ENCODE measurements at regions not wholly inside any gene's neighbourhood (a gene's known extent, or its start where the extent isn't known, plus 50 kb on each side); places are given as distances from the start of the nearest gene placed in this dataset.
A peak's percentile ranks its signal among the peaks of the same experiment; 100 is the strongest.

DNA sequence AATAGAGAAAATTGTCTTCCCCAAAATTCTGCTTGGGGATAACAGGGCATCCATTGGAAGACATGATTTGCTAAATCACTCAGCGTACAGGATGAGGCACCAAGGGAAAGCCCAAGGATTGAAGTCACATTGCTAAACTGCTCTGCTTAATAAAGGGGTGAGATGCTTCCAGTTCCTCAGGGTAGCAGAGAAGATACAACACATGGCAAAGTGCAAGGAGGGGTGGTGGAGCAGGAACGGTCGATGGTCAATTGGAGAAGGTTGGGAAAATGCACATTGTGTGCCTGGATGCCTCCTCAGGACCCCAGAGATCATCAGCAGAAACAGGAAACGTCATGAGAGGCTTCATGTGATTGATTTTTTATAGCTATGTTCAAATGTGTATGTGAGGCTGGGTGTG, 116.3 kb upstream of the SOX1 start:
- DNase-seq (ENCODE audit: low read depth) = no peak

DNA sequence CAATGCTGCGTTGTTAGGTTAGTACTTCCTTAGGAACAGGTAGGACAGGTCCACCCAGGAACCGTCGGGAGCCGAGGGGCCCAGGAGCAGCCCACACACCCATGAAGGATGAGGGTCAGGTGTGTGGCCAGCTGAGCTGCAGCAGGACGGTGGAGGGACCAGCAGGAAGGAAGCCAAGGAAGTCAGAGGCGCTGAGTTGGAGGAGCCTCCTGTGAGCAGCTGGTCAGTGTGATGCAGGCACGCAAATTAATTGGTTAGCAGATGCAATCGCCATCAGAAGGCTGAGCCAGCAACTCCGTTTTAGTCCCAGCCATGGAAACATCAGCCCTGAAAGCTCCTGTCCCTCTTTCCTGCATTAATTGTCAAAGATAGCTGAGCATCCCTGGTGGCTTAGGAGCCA, 114.9 kb upstream of the SOX1 start:
- no peak for DNase-seq (ENCODE audit: low read depth)

DNA sequence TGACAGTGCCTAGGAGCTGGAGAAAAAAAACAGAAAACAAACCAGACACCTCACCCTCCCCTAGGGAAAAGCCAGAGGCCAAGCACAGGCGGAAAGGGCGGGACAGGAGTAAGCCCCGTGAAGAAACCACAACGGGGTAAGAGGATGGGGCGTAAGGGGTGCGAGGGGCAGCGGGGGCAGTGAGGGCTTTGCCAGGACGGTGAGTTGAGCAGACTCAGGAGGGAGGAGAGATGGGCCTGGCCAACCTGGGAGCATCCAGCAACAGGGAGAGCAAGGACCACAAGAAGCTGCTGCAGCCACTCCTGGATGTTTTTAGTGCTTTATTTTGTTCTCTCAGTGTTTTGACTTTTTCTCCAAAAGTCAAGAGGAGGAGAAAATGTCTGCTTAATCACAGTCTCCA, 114.1 kb upstream of the SOX1 start:
- DNase-seq (ENCODE audit: low read depth) = no peak

DNA sequence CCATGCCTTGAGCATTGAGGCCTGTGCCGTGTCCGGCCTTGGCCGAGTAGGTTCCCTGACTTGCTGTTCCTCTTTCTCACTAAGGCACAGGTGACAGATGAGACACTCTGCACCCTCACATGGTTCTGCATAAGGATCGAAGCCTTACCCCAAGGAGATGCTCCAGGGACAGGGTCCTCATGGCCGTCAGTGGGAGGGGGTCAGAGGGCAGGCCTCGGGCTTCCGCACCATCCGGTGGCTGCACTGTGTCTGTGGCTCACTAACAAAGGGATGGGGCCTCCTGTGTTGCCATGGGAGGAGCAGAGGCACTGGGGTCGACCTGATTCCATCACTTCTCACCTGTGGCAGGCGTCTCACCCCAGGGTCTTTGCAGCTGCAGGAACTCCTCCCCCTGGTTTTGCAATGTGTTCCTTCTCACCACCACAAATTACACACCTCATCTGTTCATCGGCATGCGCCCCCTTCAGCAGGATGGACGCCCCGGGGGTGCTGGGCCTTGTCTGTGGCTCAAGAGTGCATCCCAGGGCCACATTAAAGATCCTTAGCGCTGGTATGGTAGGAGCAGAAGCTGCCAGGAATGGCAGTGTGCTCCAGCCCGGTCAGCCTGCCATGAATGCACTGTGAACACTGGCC, 113.3 kb upstream of the SOX1 start:
- no peak for DNase-seq (ENCODE audit: low read depth)

DNA sequence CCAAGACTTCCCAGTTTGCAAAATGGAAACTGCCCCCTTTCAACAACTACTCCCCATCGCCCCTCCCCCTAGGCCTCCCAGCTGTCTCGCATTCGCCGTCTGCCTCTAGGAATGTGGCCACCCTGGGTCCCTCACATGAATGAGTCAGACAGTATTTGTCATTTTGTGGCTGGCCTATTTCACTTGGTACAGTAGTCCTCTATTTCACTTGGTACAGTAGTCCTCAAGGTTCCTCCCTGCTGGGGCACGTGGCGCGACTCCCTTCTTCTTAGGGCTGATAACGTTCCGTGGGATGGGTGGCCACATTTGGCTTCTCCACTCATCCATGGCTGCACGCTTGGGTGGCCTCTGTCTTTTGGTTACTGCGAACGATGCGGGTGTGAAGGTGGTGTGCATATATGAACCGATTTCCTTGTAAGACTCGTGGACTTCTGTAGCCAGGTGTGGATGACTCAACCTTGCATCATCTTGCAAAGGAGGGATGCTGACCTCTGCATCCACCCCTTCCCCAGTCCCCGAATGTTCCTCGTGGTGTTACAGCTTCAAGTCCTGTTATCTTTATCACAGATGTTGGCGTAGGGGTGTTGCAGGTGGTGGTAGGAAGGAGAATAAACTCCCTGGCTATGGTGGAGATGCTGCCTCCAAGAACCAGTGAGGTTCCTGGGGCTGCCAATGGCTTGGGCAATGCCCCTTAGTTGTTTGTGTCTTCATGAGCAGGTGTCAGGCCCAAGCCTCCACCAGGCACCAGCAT, 112.1 kb upstream of the SOX1 start:
- DNase-seq (ENCODE audit: low read depth) = peak; percentile 72

DNA sequence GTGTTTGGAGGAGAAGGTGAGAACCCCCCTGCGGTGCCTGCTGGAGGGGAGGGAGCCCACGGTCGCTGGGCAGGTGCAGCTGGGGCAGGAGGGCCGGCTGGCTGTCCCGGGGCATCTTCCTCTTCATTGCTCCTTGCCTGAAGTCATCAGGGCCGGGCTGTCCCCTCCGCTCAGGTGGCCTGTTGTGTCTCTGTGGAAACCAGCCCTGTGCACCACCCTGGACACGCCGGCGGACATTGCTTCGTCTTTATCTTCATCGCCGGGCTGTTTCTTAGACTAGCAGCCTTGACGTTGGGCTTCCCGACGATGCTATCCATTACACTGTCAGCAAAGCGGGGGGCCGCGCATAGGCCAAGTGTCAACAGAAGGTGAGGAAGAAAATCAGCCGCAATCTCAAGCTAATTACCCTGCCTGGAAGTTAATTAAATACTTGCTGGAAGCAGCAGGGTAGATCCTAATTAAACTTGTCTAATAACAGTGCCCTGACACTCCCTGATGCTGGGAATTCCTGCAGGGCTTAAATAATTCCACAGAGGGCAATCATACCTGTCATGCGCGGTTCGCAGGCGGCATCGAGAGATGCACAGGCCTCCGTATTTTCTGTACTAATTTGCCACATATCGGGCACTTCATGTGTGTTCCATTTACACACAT, 111.4 kb upstream of the SOX1 start:
- no peak for DNase-seq (ENCODE audit: low read depth)

DNA sequence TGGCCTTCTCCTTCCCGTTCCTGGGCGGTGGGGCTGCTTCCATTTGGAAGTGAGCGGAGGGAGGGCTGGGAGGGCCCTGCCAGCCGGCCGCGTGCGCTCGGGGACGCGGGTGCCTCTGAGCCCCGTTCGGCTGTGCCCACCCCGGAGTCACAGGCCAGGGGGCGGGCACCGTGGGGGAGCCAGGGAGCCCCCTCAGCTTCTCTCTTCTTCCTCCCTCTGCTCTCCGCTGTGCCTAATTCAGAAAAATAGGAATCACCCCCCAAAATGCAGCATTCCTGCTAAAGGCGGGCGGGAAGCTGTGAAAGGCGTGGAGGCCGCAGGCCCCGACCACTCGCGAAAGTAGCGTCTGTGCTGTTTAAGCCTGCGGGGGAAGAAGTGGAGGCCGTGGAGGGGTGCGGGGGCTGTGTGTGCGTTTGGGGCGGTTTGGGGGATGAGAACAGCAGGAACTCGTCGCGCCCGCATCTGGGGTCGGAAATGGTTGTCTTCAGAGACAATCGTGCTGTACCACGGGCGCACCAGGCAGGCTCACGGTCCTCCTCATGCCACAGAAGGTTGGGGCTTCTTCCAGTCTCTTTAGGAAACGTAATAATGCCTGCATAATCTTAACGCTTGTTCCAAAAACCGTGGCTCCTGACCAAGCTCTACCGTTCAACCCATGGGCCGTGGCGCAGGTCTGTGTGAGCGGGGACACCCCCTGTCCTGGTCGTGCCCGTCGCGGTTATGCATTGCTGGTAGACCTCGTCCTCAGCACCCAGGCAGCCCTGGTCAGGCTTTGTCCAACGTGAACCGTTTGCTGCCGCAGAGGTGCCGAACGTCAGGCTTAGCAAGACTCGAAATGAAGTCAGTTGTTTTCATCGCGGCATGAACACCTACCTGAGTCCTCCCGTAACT, 110.4 kb upstream of the SOX1 start:
- DNase-seq (ENCODE audit: low read depth) = no peak

DNA sequence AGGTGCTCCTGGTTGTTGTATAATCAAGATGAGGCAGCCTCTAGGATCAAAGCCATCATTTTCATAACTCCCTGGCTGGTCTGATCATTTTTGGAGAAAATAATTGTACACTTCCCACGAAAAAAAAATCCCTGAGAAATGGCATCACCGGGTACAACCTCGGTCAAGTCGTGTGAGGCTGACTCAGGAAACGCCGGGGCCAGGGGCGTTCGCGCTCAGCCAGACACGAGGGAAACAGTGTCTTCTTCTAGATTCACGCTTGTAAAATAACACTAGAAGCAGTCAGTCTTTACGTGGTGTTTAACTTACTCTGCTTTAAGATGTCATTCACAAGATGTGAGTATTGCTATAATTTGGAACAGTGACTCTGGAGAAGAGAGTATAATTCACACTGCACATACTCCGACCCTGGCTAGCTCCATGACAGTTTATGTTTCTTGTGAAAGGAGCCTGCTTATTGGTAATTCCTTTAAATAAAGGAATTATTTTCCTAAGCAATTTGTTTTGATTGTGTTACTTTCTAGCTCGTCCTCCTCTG, 109.0 kb upstream of the SOX1 start:
- DNase-seq (ENCODE audit: low read depth) = no peak

DNA sequence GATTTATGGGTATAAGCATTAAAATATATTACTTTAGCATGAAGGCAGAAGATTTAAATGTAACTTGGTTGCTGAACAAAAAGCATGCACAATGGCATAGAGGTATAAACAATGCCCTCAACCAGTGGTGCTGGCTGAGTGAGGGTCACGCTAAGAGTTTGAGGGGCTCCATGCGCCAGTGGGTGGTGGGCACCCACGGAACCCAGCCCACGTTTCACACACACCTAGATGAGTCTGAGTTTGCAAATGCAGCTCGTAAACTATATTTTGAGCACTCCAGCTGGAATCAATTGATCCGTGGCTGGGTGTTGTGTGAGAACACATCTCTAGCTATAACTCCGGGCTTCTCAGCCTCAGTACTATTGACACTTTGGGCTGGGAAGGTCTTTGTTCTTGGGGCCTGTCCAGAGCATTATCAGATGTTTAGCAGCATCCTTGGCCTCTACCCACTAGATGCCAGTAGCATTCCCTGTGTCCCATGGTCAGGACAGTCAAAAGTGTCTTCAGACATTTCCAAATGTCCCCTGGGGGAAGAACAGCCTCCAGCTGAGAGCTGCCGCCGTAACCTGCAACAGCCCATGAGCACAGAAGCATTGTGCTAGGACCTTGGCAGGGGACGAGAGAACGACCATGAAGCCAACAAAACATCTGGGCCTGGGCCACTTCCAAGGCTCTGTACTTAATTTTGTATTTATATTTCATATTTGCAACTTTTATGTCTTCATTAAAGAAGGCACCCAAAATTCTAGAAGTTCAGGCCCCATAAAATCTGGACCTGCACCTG, 108.1 kb upstream of the SOX1 start:
- DNase-seq (ENCODE audit: low read depth) = no peak

DNA sequence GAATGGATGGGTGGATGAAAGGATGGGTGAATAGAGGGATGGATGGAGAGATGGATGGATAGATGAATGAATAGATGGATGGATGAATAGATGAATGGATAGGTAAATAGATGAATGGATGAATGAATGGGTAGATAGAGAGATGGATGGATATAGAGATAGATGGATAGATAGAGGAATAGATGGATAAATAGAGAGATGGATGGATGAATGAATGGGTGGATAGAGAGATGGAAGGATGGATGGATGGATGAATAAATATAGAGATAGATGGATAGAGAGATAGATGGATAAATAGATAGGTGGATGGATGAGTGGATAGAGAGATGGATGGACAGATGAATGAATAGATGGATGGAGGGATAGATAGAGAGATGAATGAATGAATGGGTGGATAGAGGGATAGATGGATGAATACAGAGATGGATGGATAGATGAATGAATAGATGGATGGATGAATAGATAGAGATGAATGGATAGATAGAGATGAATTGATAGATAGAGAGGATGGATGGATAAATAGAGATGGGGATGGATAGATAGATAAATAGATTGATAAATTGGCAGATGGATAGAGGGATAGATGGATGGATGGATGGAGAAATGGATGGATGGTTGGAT, 106.7 kb upstream of the SOX1 start:
- no peak for DNase-seq (ENCODE audit: low read depth)

DNA sequence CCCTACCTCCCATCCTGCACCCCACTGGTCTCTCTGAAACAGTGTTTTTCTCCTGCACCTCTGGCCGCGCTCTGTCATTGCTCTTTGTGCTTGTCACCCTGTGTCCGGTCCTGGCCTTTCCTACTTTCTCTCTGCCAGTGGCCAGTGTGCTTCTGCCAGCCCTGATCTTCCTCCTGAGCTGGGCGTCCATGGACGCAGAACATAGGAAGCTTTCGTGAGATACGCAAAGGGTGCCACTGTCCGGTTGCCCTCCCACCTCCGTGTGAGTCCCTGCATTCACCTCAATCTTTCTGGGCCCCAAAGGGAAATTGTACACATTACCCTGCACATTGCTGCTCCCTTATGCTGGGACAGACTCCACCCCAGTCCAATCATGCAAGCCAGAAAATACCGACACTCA, 105.7 kb upstream of the SOX1 start:
- DNase-seq (ENCODE audit: low read depth) = no peak

DNA sequence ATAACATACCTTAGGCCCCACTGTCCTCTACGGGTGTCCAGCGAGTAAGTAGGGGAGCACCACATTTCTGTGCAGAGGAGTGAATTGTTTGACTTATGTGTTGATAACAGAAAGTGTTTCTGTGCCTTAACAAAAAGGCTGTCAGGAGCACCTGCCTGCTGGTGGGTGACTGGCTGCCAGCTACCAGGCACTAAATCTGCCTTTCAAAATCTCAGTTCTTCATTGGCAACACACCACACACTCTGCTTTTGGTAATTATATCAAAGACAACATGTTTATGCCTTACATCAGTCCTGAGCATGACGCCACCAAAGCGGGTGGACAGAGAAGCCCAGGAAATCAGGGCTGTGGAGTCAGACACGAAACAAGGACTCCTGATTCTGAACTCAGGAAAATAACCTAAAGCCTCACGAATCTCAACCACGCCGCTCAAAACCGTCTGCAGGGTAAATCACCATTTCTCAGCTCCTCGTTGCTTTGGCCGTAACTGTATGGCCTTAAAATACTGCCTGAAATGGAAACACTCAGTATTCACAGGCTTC, 105.2 kb upstream of the SOX1 start:
- no peak for DNase-seq (ENCODE audit: low read depth)

DNA sequence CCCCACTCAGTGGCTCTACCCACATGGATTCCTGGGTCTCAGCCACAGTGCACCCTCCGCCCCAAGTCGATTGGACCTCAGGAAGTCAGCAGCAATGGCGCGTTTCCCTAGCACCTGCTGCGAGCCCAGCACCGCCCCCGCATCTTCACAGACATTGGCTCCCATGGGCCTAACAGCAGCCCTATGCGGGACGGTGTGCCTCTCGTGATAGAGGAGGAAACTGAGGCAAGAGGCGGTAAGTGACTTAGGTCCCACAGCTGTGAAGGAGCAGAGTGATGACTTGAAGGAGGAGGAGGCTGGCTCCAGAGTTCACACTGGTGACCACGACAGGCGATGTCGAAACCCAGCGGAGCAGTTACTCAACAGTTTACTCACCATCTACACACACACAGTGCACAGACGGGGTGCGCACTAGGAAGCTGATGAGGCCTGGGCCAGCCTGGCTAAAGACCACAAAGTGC, 104.5 kb upstream of the SOX1 start:
- DNase-seq (ENCODE audit: low read depth) = peak; percentile 57

DNA sequence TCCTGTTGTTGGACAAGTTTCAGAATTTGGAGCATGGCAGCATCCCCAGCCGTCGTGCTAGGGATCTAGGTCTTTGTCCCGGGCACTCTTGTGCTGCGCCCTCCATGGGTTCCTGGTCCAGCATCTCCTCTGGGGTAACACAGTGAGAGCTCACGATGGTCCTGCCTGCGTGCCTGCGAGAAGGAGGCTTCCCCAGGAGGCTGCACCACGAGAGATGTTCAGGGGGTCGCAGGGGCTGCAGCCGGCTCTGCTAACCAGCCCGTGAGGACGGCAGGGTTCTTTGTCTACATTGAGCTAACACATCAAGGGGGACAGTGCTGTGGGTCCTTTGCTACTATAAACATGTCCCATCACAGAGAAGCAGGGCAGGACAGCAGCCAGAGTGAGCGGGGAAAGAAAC, 103.9 kb upstream of the SOX1 start:
- no peak for DNase-seq (ENCODE audit: low read depth)

DNA sequence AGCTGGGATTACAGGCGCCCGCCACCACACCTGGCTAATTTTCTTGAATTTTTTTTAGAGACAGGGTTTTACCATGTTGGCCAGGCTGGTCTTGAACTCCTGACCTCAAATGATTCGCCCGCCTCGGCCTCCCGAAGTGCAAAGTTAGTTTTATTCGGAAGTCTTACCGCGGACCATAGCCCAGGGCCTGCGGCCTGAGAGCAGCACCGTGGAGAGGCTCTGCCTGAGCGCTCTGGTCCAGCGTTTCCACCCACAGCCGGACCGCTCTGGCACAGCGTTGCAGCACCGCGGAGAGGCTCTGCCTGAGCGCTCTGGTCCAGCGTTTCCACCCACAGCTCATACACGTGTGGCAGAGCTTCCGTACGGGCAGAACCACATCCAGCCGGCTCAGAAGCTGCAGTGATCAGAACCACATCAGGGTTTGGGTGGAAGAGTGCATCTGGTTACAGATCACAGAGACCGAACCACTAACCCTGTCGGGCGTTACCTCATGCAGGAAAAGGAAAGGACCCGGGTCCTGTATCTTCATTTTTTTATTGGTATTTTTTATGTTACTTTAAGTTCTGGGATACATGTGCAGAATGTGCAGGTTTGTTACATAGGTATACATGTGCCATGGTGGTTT, 102.4 kb upstream of the SOX1 start:
- no peak for DNase-seq (ENCODE audit: low read depth)

DNA sequence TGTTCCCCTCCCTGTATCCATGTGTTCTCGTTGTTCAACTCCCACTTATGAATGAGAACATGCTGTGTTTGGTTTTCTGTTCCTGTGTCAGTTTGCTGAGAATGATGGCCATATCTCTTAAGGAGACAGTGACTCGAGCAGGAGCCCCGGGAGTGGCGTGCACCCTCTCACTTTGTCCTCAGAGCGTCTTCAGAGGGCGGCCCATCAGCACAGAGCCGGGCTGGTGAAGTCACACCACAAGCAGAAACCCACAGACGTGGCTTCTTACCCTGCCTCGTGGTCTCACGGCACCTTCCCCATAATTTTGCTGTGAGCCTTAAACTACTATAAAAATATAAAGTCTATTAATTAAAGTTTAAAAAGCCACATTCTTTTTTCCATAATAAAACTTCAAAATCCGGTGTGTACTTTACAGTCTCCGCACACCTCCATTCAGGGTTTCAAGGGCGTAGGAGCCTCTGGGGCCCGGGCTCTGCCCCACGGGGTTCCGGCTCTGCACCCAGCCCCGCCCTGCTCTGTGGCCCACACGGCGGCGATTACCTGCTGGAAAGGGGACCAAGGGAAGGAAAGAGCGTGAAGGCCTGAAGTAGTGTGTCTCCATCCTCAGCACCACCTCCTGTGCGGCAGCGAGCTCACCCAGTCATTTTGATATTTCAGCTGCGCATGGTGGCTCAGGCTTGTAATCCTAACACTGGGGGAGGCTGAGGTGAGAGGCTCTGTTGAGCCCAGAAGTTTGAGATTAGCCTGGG, 101.3 kb upstream of the SOX1 start:
- DNase-seq (ENCODE audit: low read depth) = no peak

DNA sequence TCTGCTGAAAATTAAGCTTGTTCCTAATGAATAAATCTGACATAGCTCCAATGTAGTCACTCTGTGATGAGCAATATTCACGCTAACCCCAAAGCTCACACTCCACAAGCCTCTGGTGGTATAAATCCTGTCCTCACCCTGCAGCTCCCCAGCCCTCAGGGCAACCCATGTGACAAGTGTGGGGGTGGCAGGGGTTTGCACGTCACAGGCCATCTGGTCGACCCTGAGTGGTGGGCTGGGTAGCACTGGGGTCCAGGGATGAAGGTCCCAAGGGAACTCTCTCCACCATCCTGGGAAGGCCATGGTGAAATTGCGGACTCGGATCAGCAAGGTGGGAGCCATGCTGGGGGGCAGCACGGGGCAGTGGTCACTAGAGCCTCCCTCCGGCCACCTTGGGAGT, 100.0 kb upstream of the SOX1 start:
- DNase-seq (ENCODE audit: low read depth) = no peak

DNA sequence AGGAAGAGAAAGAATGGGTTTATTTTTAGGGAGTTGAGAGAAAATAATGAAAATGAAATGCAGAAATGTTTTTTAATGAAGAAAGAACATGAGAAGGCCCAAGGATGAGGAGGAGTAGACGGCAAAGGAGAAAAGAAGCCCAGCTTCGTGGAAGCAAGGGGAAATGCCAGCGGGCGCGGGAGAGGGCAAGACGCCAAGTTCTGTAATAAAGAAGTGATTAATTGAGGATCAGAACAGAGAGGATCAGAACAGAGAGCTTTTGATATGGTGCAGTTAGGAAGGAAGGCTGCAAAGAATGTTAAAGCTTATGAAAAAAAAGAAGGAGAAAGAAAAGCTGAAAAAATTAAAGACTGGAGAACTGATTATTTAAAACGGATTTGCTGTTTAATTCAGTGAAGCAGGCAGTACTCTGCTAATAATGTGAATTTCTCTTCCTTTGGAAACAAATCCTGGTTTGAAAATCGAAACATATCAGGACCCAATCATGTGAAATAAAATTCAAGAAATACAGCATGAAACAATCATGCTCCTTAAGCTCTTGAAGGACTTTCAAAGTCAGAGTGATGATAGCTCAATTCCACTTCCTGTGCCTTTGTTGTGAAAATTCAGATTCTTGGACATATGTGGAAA, 99.3 kb upstream of the SOX1 start:
- DNase-seq (ENCODE audit: low read depth) = no peak

All from Daoy (cell line).